DND-41 (cell line): ENCODE measurements at regions not wholly inside any gene's neighbourhood (a gene's known extent, or its start where the extent isn't known, plus 50 kb on each side); places are given as distances from the start of the nearest gene placed in this dataset.

Source experiments
- CTCF ChIP-seq: IDR thresholded peaks from 2 replicates; pipeline ENCODE4 v1.5.1; 2012; ENCODE audit warnings: borderline replicate concordance, low read length, moderate library complexity, mild to moderate bottlenecking; ENCODE audit not compliant: poor library complexity, severe bottlenecking; ENCODE audit errors: extremely low read depth
- EZH2 ChIP-seq: IDR thresholded peaks from 3 replicates; pipeline ENCODE4 v1.6.1; 2012; ENCODE audit warnings: borderline replicate concordance, low read depth, mild to moderate bottlenecking, moderate library complexity, low read length, inconsistent platforms; ENCODE audit not compliant: severe bottlenecking

- TF ChIP-seq CTCF = no peak
- TF ChIP-seq EZH2 = no peak
Measured at GRCh38 chr2:79394485-79394859, 118.4 kb upstream of the CTNNA2 start.
